Panc1 (cell line): ENCODE measurements at regions not wholly inside any gene's neighbourhood (a gene's known extent, or its start where the extent isn't known, plus 50 kb on each side); places are given as distances from the start of the nearest gene placed in this dataset.

Source experiments
- ATAC-seq: fragments of 200-7000 bp; cut with Tn5 transposase; 2 replicates; pipeline ENCODE4 v1.9.1; 2020; ENCODE audit warnings: mild to moderate bottlenecking, moderate library complexity
- BruUV-seq: library from RNA; stranded (reverse); fragments of 400-500 nt; replicated peaks from 2 replicates; lab custom pipeline; 2021; lab: Mats Ljungman, UMichigan
- CTCF ChIA-PET: fragments of 300-600 bp; sonication (Branson Sonifier 250); formaldehyde crosslinking; loops from one replicate; lab custom pipeline; 2022; ENCODE audit warnings: antibody characterized with exemption; lab: Charles Lee
- POLR2A ChIA-PET: fragments of 300-600 bp; sonication (Branson Sonifier 250); formaldehyde crosslinking; loops from one replicate; lab custom pipeline; 2022; ENCODE audit warnings: antibody characterized with exemption; lab: Charles Lee
- DNase-seq: peaks from one replicate; pipeline ENCODE4 v3.0.0-alpha.2; 2010; ENCODE audit warnings: low read depth, low spot score
- H3K27ac ChIP-seq: 2 replicates; pipeline ENCODE4 v1.5.1; 2011; ENCODE audit warnings: mild to moderate bottlenecking, low read length, inconsistent platforms
- H3K27me3 ChIP-seq: fragments of 200-500 bp; sonication (Bioruptor generic); 2 replicates; pipeline ENCODE4 v1.6.0; 2014; ENCODE audit warnings: low read length, inconsistent platforms; ENCODE audit not compliant: control insufficient read depth, insufficient read depth
- H3K36me3 ChIP-seq: fragments of 200-500 bp; sonication (Bioruptor generic); 2 replicates; pipeline ENCODE4 v1.5.1; 2014; ENCODE audit warnings: inconsistent platforms, mild to moderate bottlenecking, low read length, moderate library complexity; ENCODE audit not compliant: control insufficient read depth, insufficient read depth
- H3K4me1 ChIP-seq: 2 replicates; pipeline ENCODE4 v1.5.1; 2011; ENCODE audit warnings: inconsistent platforms, mild to moderate bottlenecking, low read length, moderate library complexity; ENCODE audit not compliant: control insufficient read depth, insufficient read depth
- H3K4me3 ChIP-seq, 2 experiments: 2 replicates each; pipeline ENCODE4 v1.5.1; 2011 to 2012; ENCODE audit warnings: low read depth in 2 of 2, low read length in 2 of 2, mild to moderate bottlenecking in 2 of 2, inconsistent platforms in 1 of 2, moderate library complexity in 1 of 2
- H3K9me3 ChIP-seq: fragments of 200-500 bp; sonication (Bioruptor generic); 2 replicates; pipeline ENCODE4 v1.5.1; 2014; ENCODE audit warnings: low read depth, mild to moderate bottlenecking, inconsistent platforms, low read length, moderate library complexity; ENCODE audit not compliant: control insufficient read depth, insufficient read depth
- POLR2AphosphoS5 ChIP-seq: IDR thresholded peaks from 2 replicates; pipeline ENCODE4 v1.6.1; 2012; ENCODE audit warnings: mild to moderate bottlenecking, low read depth, low read length, moderate library complexity
- SIN3A ChIP-seq: IDR thresholded peaks from 2 replicates; pipeline ENCODE4 v1.6.1; 2012; ENCODE audit warnings: low read depth, mild to moderate bottlenecking, low read length, moderate library complexity, borderline replicate concordance; ENCODE audit not compliant: insufficient read depth
- TCF7L2 ChIP-seq: IDR thresholded peaks from 2 replicates; pipeline ENCODE4 v1.6.1; 2011; ENCODE audit warnings: mild to moderate bottlenecking, low read depth, low read length, inconsistent platforms
- in situ Hi-C: cut with HindIII; loops from 2 replicates; pipeline ENCODE4 v1.10.0; 2016; ENCODE audit warnings: low sequenced_read_pairs, low pct_unique_long_range_greater_than_20kb
- intact Hi-C: fragments of 100-400 bp; cut with micrococcal nuclease; formaldehyde crosslinking; loops from one replicate; pipeline ENCODE4 v1.10.0; 2022; ENCODE audit not compliant: unreplicated experiment
- TF ChIP-seq, protein P1 (sequence below), 2 experiments: IDR thresholded peaks; 2 replicates each; pipeline ENCODE4 v1.6.1; 2011 to 2012; ENCODE audit warnings: low read depth in 2 of 2, control low read depth in 1 of 2, low read length in 1 of 2, mild to moderate bottlenecking in 1 of 2, moderate library complexity in 1 of 2; ENCODE audit not compliant: insufficient read depth in 1 of 2
- TF ChIP-seq, protein P2 (sequence below): fragments of 450-650 bp; IDR thresholded peaks from 2 replicates; pipeline ENCODE4 v1.5.1; 2017; ENCODE audit warnings: mild to moderate bottlenecking

DNA sequence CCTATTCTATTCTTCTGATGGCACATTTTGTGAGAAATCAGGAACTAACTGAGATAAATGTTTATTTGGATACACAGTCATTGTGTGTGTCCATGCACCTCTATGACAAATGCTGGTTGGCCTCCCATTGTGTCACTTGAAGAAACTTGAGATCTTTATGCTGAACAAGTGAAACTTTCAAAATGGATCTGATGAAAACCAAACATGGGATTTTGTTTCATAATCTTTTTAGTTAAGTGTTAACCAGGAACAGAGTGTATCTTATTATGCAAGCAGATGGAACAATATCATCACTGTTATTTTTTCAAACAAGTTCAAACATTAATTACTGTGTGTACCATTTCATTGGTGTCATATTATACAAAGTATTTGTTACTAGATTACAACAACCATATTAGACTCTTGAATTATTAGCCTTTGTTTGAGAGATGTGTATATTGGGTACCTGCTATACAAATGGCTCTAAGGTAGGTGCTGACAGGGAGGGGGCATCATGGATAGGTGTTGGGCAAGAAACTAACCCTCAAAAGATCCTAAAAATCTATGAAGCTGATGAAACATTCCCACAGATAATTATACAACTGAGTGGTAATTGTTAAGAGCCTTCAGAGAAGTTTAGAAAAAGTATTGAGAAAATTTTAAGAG is 159.8 kb downstream of the PALM2AKAP2 start:
- Histone ChIP-seq H3K36me3 (no peaks in the 10 kb centered on the region), H3K4me3 (no peak overlapping the region), H3K27ac (no peak overlapping the region), H3K4me1 (no peaks in the 10 kb centered on the region), H3K27me3 (no peaks in the 10 kb centered on the region), H3K9me3 (no peaks in the 10 kb centered on the region)
- ChIA-PET POLR2A (no interaction called here), CTCF (no interaction called here)
- DNase-seq (no peak), ATAC-seq (no peak)
- in situ Hi-C loops (no loop called here), intact Hi-C loops (no loop called here)
- no peak for TF ChIP-seq POLR2AphosphoS5
- no TSS peak for BruUV-seq

DNA sequence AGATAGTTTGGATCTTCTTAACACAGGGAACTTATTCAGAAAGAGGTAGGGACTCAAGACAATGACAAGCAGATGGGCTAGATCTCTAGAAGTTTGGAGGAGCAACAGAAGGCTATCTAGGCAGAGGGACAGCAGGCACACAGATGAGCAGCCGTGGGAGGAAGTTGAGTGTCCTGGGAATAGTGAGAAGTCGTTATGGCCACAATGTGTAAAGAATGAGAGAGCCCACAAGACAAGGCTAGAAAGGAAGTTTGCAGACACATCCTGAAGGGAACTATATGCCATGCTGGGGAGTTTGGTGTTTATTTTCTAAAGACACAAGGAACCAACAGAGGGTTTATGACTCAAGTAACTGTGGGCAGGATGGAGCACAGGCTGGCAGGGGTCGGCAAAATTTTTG is 160.6 kb downstream of the PALM2AKAP2 start:
- Histone ChIP-seq H3K27me3 (no peaks in the 10 kb centered on the region), H3K4me3 (no peak overlapping the region), H3K27ac (no peak overlapping the region), H3K4me1 (no peaks in the 10 kb centered on the region), H3K9me3 (no peaks in the 10 kb centered on the region), H3K36me3 (no peaks in the 10 kb centered on the region)
- DNase-seq, result no peak
- in situ Hi-C loops, result no loop called here
- TF ChIP-seq POLR2AphosphoS5 (no peak), TCF7L2 (no peak), SIN3A (no peak)
- TF ChIP-seq, protein P1, sequence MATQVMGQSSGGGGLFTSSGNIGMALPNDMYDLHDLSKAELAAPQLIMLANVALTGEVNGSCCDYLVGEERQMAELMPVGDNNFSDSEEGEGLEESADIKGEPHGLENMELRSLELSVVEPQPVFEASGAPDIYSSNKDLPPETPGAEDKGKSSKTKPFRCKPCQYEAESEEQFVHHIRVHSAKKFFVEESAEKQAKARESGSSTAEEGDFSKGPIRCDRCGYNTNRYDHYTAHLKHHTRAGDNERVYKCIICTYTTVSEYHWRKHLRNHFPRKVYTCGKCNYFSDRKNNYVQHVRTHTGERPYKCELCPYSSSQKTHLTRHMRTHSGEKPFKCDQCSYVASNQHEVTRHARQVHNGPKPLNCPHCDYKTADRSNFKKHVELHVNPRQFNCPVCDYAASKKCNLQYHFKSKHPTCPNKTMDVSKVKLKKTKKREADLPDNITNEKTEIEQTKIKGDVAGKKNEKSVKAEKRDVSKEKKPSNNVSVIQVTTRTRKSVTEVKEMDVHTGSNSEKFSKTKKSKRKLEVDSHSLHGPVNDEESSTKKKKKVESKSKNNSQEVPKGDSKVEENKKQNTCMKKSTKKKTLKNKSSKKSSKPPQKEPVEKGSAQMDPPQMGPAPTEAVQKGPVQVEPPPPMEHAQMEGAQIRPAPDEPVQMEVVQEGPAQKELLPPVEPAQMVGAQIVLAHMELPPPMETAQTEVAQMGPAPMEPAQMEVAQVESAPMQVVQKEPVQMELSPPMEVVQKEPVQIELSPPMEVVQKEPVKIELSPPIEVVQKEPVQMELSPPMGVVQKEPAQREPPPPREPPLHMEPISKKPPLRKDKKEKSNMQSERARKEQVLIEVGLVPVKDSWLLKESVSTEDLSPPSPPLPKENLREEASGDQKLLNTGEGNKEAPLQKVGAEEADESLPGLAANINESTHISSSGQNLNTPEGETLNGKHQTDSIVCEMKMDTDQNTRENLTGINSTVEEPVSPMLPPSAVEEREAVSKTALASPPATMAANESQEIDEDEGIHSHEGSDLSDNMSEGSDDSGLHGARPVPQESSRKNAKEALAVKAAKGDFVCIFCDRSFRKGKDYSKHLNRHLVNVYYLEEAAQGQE (IDR thresholded peaks at IDR 0.05; ENCODE audit: insufficient read depth in 1 of 2, low read depth in 2 of 2, low read length in 1 of 2), result no peak
- TF ChIP-seq, protein P2, sequence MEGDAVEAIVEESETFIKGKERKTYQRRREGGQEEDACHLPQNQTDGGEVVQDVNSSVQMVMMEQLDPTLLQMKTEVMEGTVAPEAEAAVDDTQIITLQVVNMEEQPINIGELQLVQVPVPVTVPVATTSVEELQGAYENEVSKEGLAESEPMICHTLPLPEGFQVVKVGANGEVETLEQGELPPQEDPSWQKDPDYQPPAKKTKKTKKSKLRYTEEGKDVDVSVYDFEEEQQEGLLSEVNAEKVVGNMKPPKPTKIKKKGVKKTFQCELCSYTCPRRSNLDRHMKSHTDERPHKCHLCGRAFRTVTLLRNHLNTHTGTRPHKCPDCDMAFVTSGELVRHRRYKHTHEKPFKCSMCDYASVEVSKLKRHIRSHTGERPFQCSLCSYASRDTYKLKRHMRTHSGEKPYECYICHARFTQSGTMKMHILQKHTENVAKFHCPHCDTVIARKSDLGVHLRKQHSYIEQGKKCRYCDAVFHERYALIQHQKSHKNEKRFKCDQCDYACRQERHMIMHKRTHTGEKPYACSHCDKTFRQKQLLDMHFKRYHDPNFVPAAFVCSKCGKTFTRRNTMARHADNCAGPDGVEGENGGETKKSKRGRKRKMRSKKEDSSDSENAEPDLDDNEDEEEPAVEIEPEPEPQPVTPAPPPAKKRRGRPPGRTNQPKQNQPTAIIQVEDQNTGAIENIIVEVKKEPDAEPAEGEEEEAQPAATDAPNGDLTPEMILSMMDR, result no peak
- ATAC-seq, result no peak
- ChIA-PET CTCF (no interaction called here), POLR2A (no interaction called here)
- intact Hi-C loops, result no loop called here
- no TSS peak for BruUV-seq

DNA sequence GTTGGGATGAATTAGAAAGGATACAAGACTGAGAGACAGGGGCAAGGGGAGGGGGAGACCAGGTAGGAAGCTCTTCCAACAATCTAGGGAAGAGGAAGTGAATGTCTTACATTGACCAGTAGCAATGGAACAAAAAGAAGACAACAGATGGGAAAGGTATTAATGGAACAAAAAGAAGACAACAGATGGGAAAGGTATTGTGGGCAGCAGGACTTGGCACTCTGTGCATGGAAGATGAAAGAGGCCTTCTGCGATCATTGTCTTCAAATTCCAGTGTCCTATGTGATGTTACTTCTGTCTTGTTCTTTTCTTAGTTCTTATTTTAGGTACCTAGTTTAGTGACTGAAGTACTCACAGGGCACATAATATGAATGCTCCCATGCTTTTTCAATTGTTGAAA is 161.8 kb downstream of the PALM2AKAP2 start:
- Histone ChIP-seq H3K27me3 (no peaks in the 10 kb centered on the region), H3K9me3 (no peaks in the 10 kb centered on the region), H3K4me3 (no peak overlapping the region), H3K27ac (no peak overlapping the region), H3K36me3 (no peaks in the 10 kb centered on the region), H3K4me1 (no peaks in the 10 kb centered on the region)
- ChIA-PET POLR2A (no interaction called here), CTCF (no interaction called here)
- no TSS peak for BruUV-seq
- in situ Hi-C loops, result no loop called here
- intact Hi-C loops, result no loop called here
- no peak for TF ChIP-seq POLR2AphosphoS5
- TF ChIP-seq SIN3A, result no peak
- TF ChIP-seq TCF7L2, result no peak
- TF ChIP-seq, protein P2, result no peak
- TF ChIP-seq, protein P1 (IDR thresholded peaks at IDR 0.05; ENCODE audit: insufficient read depth in 1 of 2, low read depth in 2 of 2, low read length in 1 of 2), result no peak
- no peak for ATAC-seq
- DNase-seq, result no peak
